MV-4-11 (cell line): ENCODE measurements at regions not wholly inside any gene's neighbourhood (a gene's known extent, or its start where the extent isn't known, plus 50 kb on each side); places are given as distances from the start of the nearest gene placed in this dataset.

ENCODE experiments used
- DNase-seq: peaks from one replicate; lab custom pipeline; 2025; lab: John Stamatoyannopoulos, UW

- DNase-seq: no peak
These were observed 515.0 kb upstream of the SALL1 start for GRCh38 chr16:51666074-51666473.

DNA sequence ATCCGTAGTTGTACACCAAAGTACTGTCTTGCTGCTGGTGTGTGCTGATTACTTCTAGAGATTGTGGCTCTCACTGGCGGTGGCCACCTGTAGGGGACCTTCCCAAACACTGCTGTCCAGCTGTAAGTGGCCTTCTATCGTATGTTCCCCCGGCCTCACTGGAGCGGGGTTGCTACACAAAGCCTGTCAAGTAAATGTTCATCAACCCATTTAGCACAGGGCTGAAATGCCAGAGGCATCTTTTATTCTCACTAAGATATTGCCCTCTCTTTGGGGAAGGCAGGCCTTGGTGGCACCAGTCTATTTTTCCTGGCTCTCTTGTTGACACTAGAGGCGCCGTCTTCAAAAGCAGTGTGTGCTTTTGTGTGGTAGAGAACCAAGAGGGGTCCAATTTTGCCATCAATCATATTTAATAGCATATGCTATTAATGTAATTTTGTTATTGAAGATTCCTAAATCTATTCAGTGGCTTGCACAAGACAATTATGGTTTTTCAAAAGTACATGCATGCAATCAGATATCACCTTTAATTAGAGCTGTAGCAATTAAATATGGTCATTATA lies 514.4 kb upstream of the SALL1 start:
- no peak for DNase-seq

DNA sequence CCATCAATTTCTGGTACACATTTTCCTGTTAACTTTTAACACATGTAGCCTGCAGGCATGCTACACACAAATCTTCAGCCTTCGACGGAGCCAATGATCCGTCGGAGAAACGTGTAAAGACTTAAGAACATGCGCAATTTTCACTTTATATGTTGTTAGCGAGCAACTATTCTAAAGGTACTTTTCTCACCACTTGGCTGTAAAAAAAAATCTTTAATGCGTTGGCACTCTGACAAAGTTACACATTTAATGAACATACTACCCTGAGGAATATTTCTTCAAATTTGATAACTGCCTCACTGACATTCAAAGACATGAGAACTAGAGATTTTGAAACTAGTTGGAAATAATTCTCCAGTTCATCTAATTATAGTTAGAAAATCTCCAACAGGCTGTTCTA lies 507.5 kb upstream of the SALL1 start:
- DNase-seq: no peak

GRCh38 chr16:51657848-51658247 lies 506.8 kb upstream of the SALL1 start:
- DNase-seq: no peak

- DNase-seq: no peak
These were observed 504.2 kb upstream of the SALL1 start for GRCh38 chr16:51655249-51655648.

DNA sequence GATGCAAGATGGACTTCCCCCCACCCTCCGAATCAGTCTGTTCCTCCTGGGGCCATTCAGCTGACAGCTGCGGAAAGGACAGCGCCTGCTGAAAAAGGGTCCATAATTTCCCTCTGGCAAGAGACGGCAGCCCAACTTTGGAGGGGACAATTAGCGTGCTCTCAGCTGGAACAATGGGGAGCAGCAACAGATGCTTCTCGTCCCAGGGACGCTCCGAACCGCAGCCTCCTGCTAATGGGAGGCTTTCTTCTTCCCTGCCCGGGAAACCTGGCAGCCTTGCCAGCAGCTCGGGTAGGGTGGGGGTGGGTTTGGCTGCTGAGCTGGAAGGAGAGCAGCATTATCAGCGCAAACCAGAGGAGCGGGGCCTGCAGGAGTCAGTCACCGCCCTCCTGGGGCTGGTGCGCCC lies 500.0 kb upstream of the SALL1 start:
- no peak for DNase-seq

DNA sequence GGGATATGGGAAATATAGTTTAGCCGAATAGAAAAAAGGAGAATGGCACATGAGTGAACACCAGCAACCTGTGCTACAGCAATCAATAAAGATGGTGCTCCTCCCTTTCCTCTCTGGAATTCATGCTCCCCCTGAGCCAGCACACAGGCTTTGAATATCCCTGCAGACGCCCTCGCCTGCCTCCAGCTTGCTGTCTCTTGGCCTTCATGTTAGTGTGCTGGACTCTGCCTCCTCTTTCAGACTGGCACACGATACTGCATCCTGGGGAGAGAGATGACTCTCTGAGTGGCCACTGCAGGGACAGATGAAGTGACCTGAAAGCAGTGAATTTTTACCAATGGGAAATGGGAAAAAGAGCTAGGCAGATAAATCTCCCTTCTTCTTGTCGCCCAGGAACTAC lies 498.6 kb upstream of the SALL1 start:
- no peak for DNase-seq

GRCh38 chr16:51648526-51648925 lies 497.5 kb upstream of the SALL1 start:
- DNase-seq: no peak

- DNase-seq: no peak
These were observed 490.2 kb upstream of the SALL1 start for GRCh38 chr16:51641191-51641765.

- DNase-seq: no peak
These were observed 489.1 kb upstream of the SALL1 start for GRCh38 chr16:51640196-51640595.

GRCh38 chr16:51638339-51639135 lies 487.5 kb upstream of the SALL1 start:
- no peak for DNase-seq

- DNase-seq: no peak
These were observed 486.7 kb upstream of the SALL1 start for GRCh38 chr16:51637770-51638094.

DNA sequence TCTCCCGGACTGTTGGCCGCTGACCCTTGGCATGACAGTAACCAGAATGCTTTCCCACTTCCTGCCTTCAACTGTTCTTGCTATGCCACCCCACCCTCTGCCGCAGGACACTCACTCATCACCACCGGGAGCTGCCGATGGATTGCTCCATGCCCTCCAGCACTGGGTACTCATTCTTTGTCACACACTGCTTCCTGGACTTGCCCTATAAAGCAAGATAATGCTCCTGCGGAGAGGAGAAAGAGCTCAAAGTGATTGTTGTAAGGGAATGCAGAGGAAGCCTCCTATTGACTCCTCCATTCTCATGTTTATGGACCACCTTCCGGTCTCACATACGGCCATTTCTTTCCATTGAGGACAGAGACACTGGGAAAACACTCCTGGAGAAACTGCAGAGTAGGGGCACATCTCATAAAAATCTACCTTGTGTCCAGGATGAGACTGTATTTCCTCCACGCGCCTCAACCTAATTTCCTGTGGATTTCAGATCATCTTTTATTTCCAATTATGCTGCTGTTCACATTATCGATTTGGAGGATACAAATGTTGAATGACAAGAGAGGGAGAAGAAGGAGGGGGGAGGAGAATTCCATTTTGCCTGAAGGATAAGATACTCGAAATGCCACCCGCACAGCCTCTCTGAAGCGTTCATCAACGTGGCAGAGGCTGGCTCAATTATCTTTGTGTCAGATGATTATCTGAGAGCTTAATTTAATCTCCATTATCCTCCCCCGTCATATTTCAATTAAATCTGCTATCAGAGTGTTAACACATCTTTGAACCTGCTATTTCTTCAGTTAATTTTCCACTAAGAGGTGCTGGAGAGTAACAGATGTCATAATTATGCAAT lies 486.1 kb upstream of the SALL1 start:
- DNase-seq: no peak

DNA sequence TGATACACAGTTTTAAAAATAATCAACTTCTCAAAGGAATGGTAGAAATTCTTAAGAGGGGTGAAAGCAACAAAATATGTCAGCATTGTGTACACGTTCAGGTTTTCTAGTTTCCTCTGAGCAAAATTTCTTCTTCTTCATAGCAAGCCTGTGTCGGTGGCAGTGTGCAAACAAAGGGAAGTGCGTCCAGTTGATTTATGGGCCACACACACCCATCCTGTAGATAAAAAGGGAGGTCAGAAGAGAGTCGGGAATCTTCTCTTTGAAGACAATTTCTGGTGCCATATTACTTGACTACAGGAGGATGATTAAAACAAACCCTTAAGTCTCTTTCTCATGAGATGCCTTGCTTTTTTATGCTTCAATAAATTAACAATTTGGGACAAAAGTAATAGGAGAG lies 484.1 kb upstream of the SALL1 start:
- DNase-seq: no peak

- DNase-seq: no peak
These were observed 479.0 kb upstream of the SALL1 start for GRCh38 chr16:51630076-51630475.

DNA sequence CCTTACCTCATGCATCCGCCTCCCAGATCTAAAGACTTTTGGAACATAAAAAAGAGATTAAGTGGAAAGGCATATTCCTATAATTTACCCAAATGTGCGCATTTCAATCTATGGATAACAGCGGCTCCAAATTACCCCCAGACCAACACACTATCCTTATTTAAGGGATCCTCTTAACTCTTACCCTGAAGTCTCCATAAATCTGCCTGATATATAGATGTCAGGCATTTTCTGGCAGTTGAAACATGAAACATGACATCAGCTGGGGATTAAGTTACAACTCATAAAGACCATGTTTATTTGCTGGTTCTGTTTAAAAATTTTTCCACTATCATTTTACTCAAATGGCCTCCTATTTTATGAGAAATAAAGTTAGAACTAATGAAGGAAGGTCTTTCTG lies 478.5 kb upstream of the SALL1 start:
- DNase-seq: no peak

GRCh38 chr16:51624080-51624775 lies 473.2 kb upstream of the SALL1 start:
- DNase-seq: no peak

GRCh38 chr16:51621610-51622009 lies 470.5 kb upstream of the SALL1 start:
- DNase-seq: no peak

DNA sequence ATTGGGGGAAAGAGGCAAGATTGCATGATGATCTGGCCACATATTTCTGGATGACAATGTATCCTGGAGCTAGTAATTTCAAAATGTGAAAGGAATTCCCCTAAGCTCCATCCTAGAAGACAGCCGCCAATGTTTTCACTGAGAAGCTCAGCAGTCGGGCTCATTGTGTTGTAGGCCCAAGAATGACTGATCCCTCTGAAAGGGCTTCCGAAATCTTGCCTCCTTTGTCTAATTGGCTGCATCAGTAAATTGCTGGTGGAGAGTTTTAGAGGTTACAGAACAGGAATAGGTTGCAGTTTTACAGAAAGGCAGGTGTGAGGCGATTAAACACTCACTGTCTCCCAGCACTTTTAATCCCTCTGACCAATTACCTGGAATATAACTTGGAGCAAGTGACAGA lies 464.1 kb upstream of the SALL1 start:
- DNase-seq: no peak

DNA sequence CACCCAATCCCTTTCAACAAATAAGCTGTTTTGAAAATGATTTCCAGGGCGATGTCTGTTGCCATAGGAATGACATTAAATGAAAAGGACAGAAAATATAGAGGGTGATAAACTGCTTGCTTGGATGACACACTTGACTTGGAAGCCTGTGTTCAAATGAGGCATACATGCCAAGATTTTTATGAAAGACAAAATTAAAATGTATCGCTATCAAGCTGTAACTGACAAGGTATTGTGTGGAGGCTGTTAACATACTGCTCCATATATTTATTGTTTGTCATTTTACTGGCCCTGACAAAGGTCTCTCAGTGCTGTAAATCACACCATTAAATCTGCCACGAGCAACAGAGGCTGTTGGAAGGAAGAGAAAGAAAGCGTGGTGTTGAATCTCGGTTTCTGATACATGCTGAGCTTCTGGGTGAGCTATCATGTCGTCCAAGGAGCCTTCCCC lies 456.2 kb upstream of the SALL1 start:
- no peak for DNase-seq

DNA sequence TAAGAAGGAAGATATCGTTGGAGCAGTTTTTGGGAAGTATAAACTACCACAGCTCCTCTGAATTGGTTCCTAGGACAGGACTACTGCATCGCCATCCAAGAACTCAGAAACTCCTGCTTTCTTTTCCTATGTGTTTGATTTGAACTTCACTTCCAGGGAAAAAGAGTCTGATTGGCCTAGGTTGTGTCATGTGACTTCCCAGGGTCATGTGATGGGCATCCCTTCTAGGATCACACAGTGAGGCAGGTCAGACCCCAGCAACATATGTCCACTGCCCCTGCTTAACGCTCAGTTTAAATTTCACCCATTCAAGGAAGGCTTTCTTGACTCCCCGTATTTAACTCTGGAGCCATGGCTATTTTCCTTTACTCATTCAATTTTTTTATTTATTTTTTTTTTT lies 445.2 kb upstream of the SALL1 start:
- no peak for DNase-seq
